ENCODE measurements at regions not wholly inside any gene's neighbourhood (a gene's known extent, or its start where the extent isn't known, plus 50 kb on each side); places are given as distances from the start of the nearest gene placed in this dataset.
A peak's percentile ranks its signal among the peaks of the same experiment; 100 is the strongest.

- Histone ChIP-seq H3K27ac (ENCODE audit: low read depth, low read length) (no peak overlapping the region), H3K18ac (ENCODE audit: low read length) (no peak overlapping the region), H3K56ac (ENCODE audit: low read length) (no peak overlapping the region), H3K4me3 (ENCODE audit: low read length) (no peak overlapping the region), H3K27me3 (ENCODE audit: insufficient read depth, low read length, poor library complexity) (no peaks in the 10 kb centered on the region), H3K4me2 (ENCODE audit: low read length) (no peak overlapping the region), H3K9ac (ENCODE audit: low read length) (no peak overlapping the region), H3K4me1 (ENCODE audit: control insufficient read depth, low read depth, low read length) (no peaks in the 10 kb centered on the region), H3K23ac (ENCODE audit: low read length) (no peak overlapping the region), H4K8ac (ENCODE audit: low read depth, low read length) (no peak overlapping the region), H3K36me3 (ENCODE audit: control insufficient read depth, insufficient read depth, low read length) (no peaks in the 10 kb centered on the region), H2AK5ac (ENCODE audit: low read length) (no peak overlapping the region), H3K4ac (ENCODE audit: low read depth, low read length) (no peak overlapping the region), H4K5ac (ENCODE audit: low read length) (no peak overlapping the region), H3K79me2 (ENCODE audit: control insufficient read depth, insufficient read depth, low read length) (no peaks in the 10 kb centered on the region), H2BK15ac (replicated peaks; ENCODE audit: low read depth) (no peak overlapping the region), H2BK120ac (ENCODE audit: low read depth, low read length) (no peak overlapping the region), H3K79me1 (ENCODE audit: low read length) (no peaks in the 10 kb centered on the region), H2BK5ac (ENCODE audit: low read length) (no peak overlapping the region)
- no peak for DNase-seq
- no CpG with 5 or more reads among the region's 2 CpGs for WGBS (ENCODE audit: extremely low coverage, insufficient coverage, low lambda C conversion rate)
Measured at GRCh38 chr2:2392332-2392731, 61.3 kb upstream of the MYT1L start.

GRCh38 chr2:2389215-2389614, 58.1 kb upstream of the MYT1L start:
- no peak overlapping the region for H2BK15ac ChIP-seq (replicated peaks; ENCODE audit: low read depth)
- H3K27me3 ChIP-seq (ENCODE audit: insufficient read depth, low read length, poor library complexity), result no peaks in the 10 kb centered on the region
- no peaks in the 10 kb centered on the region for H3K36me3 ChIP-seq (ENCODE audit: control insufficient read depth, insufficient read depth, low read length)
- no peak overlapping the region for H3K4me3 ChIP-seq (ENCODE audit: low read length)
- H3K27ac ChIP-seq (ENCODE audit: low read depth, low read length), result no peak overlapping the region
- no peak overlapping the region for H3K18ac ChIP-seq (ENCODE audit: low read length)
- no peak overlapping the region for H2AK5ac ChIP-seq (ENCODE audit: low read length)
- H3K79me1 ChIP-seq (ENCODE audit: low read length), result no peaks in the 10 kb centered on the region
- H4K8ac ChIP-seq (ENCODE audit: low read depth, low read length), result no peak overlapping the region
- H3K4me2 ChIP-seq (ENCODE audit: low read length), result no peak overlapping the region
- H3K56ac ChIP-seq (ENCODE audit: low read length), result no peak overlapping the region
- H3K4ac ChIP-seq (ENCODE audit: low read depth, low read length), result no peak overlapping the region
- no peaks in the 10 kb centered on the region for H3K79me2 ChIP-seq (ENCODE audit: control insufficient read depth, insufficient read depth, low read length)
- H3K4me1 ChIP-seq (ENCODE audit: control insufficient read depth, low read depth, low read length), result no peaks in the 10 kb centered on the region
- H2BK5ac ChIP-seq (ENCODE audit: low read length), result no peak overlapping the region
- H2BK120ac ChIP-seq (ENCODE audit: low read depth, low read length), result no peak overlapping the region
- no peak overlapping the region for H4K5ac ChIP-seq (ENCODE audit: low read length)
- no peak overlapping the region for H3K9ac ChIP-seq (ENCODE audit: low read length)
- H3K23ac ChIP-seq (ENCODE audit: low read length), result no peak overlapping the region
- peak; percentile 18 for DNase-seq

All from mesendoderm (in vitro differentiated cells).